ENCODE measurements at regions not wholly inside any gene's neighbourhood (a gene's known extent, or its start where the extent isn't known, plus 50 kb on each side); places are given as distances from the start of the nearest gene placed in this dataset.

DNA sequence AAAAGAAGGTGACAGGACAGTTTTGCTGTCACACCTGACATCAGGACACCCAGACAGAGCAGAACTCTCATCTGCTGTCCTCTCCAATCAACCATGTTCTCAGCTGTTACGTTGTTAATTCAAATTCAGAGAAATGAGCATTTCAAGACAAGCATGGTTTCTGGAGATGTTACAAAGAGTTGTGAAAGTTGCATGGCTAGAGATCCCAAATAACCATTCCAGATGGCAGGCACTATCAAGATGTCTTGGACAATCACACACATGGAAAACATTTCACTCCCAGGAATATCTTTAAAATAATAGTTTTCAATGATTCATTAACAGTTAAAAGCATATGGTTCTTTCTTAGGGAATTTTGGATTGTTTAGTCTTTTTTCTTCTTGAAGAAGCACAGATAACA lies 533.1 kb downstream of the AGTPBP1 start:
- TF ChIP-seq SPI1 (IDR thresholded peaks at IDR 0.05; ENCODE audit: borderline replicate concordance, low read depth) (no peak), REST (IDR thresholded peaks at IDR 0.05; ENCODE audit: insufficient replicate concordance, low read depth) (no peak), POLR2AphosphoS5 (IDR thresholded peaks at IDR 0.05; ENCODE audit: low read depth) (no peak)
- TF ChIP-seq, protein P1, sequence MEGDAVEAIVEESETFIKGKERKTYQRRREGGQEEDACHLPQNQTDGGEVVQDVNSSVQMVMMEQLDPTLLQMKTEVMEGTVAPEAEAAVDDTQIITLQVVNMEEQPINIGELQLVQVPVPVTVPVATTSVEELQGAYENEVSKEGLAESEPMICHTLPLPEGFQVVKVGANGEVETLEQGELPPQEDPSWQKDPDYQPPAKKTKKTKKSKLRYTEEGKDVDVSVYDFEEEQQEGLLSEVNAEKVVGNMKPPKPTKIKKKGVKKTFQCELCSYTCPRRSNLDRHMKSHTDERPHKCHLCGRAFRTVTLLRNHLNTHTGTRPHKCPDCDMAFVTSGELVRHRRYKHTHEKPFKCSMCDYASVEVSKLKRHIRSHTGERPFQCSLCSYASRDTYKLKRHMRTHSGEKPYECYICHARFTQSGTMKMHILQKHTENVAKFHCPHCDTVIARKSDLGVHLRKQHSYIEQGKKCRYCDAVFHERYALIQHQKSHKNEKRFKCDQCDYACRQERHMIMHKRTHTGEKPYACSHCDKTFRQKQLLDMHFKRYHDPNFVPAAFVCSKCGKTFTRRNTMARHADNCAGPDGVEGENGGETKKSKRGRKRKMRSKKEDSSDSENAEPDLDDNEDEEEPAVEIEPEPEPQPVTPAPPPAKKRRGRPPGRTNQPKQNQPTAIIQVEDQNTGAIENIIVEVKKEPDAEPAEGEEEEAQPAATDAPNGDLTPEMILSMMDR (IDR thresholded peaks at IDR 0.05; ENCODE audit: insufficient read depth, low read length) = no peak

Data from HL-60 (cell line).